ENCODE measurements at regions not wholly inside any gene's neighbourhood (a gene's known extent, or its start where the extent isn't known, plus 50 kb on each side); places are given as distances from the start of the nearest gene placed in this dataset.

DNA sequence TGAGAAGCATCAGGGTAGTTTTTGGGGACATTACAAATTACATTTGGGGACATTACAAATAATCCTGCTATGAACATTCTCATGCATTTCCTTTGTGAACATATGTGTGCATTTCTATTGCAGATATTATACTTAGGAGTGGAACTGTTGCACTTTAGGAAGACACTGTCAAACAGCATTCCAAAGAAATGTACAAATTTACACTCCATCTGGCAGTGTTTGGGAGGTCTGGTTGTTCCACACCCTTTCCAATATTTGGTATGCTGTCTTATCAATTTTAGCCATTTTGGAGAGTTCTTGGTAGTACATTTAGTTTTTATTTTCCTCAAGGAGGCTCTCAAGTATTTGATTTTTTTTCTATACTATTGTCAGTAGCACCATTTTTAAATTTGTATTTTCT, 419.1 kb upstream of the ARHGEF26 start:
- TF ChIP-seq, protein P1, sequence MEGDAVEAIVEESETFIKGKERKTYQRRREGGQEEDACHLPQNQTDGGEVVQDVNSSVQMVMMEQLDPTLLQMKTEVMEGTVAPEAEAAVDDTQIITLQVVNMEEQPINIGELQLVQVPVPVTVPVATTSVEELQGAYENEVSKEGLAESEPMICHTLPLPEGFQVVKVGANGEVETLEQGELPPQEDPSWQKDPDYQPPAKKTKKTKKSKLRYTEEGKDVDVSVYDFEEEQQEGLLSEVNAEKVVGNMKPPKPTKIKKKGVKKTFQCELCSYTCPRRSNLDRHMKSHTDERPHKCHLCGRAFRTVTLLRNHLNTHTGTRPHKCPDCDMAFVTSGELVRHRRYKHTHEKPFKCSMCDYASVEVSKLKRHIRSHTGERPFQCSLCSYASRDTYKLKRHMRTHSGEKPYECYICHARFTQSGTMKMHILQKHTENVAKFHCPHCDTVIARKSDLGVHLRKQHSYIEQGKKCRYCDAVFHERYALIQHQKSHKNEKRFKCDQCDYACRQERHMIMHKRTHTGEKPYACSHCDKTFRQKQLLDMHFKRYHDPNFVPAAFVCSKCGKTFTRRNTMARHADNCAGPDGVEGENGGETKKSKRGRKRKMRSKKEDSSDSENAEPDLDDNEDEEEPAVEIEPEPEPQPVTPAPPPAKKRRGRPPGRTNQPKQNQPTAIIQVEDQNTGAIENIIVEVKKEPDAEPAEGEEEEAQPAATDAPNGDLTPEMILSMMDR (IDR thresholded peaks at IDR 0.05): no peak
- TF ChIP-seq POLR2A (IDR thresholded peaks at IDR 0.05): no peak

All from breast epithelium (tissue), 3 donors.